H1 (cell line): ENCODE measurements at regions not wholly inside any gene's neighbourhood (a gene's known extent, or its start where the extent isn't known, plus 50 kb on each side); places are given as distances from the start of the nearest gene placed in this dataset.

Experiments used
- CTCF ChIA-PET: fragments of 300-600 bp; sonication (Branson Sonifier 250); formaldehyde crosslinking; loops from one replicate; lab custom pipeline; 2021; ENCODE audit not compliant: partially characterized antibody; lab: Charles Lee
- POLR2A ChIA-PET: fragments of 300-600 bp; sonication (Branson Sonifier 250); formaldehyde crosslinking; loops from one replicate; lab custom pipeline; 2021; ENCODE audit warnings: inconsistent platforms; ENCODE audit not compliant: partially characterized antibody; lab: Charles Lee
- DNase-seq, 2 experiments: peaks; one replicate each; pipeline versions ENCODE4 v3.0.0 to v3.0.0-alpha.2; 2010 to 2022; ENCODE audit warnings: low spot score in 2 of 2, low read depth in 1 of 2, mixed read lengths in 1 of 2
- FAIRE-seq: peaks from 2 replicates; lab custom pipeline; 2011; peaks lifted over from hg19 to GRCh38; lab: Jason Lieb, UNC
- H2AFZ ChIP-seq: 2 replicates; pipeline ENCODE4 v1.8.1; 2012; ENCODE audit warnings: low read length, inconsistent platforms
- H2AK5ac ChIP-seq: 2 replicates; pipeline ENCODE4 v1.6.1; 2013; ENCODE audit warnings: low read depth, low read length
- H2BK120ac ChIP-seq: replicated peaks from 2 replicates; pipeline ENCODE3; 2013; ENCODE audit warnings: low read depth, low read length, inconsistent platforms
- H2BK12ac ChIP-seq: 2 replicates; pipeline ENCODE4 v1.6.1; 2013; ENCODE audit warnings: low read depth, low read length
- H2BK15ac ChIP-seq: 2 replicates; pipeline ENCODE4 v1.6.1; 2013; ENCODE audit warnings: low read length
- H2BK20ac ChIP-seq: 2 replicates; pipeline ENCODE4 v1.6.1; 2013; ENCODE audit warnings: low read length
- H2BK5ac ChIP-seq: 2 replicates; pipeline ENCODE4 v1.6.1; 2013; ENCODE audit warnings: low read depth, low read length
- H3K14ac ChIP-seq: 2 replicates; pipeline ENCODE4 v1.6.1; 2013; ENCODE audit warnings: inconsistent platforms; ENCODE audit not compliant: insufficient read length
- H3K18ac ChIP-seq: 2 replicates; pipeline ENCODE4 v1.6.1; 2013; ENCODE audit warnings: low read length; ENCODE audit errors: extremely low read depth
- H3K23ac ChIP-seq: 2 replicates; pipeline ENCODE4 v1.6.1; 2013; ENCODE audit warnings: inconsistent platforms; ENCODE audit not compliant: insufficient read length
- H3K23me2 ChIP-seq: 2 replicates; pipeline ENCODE4 v1.6.1; 2013; ENCODE audit warnings: low read depth, low read length
- H3K27ac ChIP-seq: 2 replicates; pipeline ENCODE4 v1.6.1; 2011; ENCODE audit warnings: low read depth, low read length, inconsistent platforms
- H3K27me3 ChIP-seq, 4 experiments: replicated peaks in 1 of 4; 1 replicate in 1 of 4; 2 replicates in 3 of 4; pipeline versions ENCODE4 v1.6.1 to v1.8.1; 2011 to 2013; ENCODE audit warnings: low read length in 3 of 4, mild to moderate bottlenecking in 3 of 4, inconsistent platforms in 2 of 4, mixed read lengths in 2 of 4, moderate library complexity in 1 of 4; ENCODE audit not compliant: control insufficient read depth in 3 of 4, insufficient read depth in 3 of 4; ENCODE audit errors: extremely low read depth in 1 of 4
- H3K36me3 ChIP-seq, 4 experiments: 2 replicates each; pipeline versions ENCODE4 v1.6.1 to v1.8.1; 2011 to 2013; ENCODE audit warnings: mild to moderate bottlenecking in 4 of 4, low read length in 3 of 4, moderate library complexity in 2 of 4, control low read depth in 1 of 4, inconsistent platforms in 1 of 4; ENCODE audit not compliant: insufficient read depth in 4 of 4, control insufficient read depth in 2 of 4
- H3K4ac ChIP-seq: replicated peaks from 2 replicates; pipeline ENCODE3; 2013; ENCODE audit warnings: low read length, low read depth, mixed read lengths, inconsistent platforms; ENCODE audit not compliant: insufficient read length
- H3K4me1 ChIP-seq, 4 experiments: replicated peaks in 1 of 4; 1 replicate in 1 of 4; 2 replicates in 3 of 4; pipeline versions ENCODE4 v1.6.1 to v1.8.1; 2011 to 2013; ENCODE audit warnings: low read length in 3 of 4, inconsistent platforms in 2 of 4, mixed read lengths in 1 of 4; ENCODE audit not compliant: insufficient read depth in 4 of 4, control insufficient read depth in 3 of 4
- H3K4me2 ChIP-seq, 2 experiments: 2 replicates each; pipeline versions ENCODE4 v1.6.1 to v1.8.1; 2011 to 2013; ENCODE audit warnings: low read depth in 2 of 2, low read length in 2 of 2, control low read depth in 1 of 2, inconsistent platforms in 1 of 2, mild to moderate bottlenecking in 1 of 2; ENCODE audit not compliant: insufficient read depth in 1 of 2
- H3K4me3 ChIP-seq, 4 experiments: fragments of 200-600, 300-600 bp in 1 of 4; sonication (generic), shearing (Covaris generic), sonication (Bioruptor Twin) in 1 of 4; 2 replicates each; pipeline versions ENCODE4 v1.5.1 to v1.8.1; 2011 to 2016; ENCODE audit warnings: low read length in 4 of 4, low read depth in 3 of 4, control low read depth in 2 of 4, inconsistent platforms in 2 of 4, mild to moderate bottlenecking in 2 of 4, mixed read lengths in 1 of 4, moderate library complexity in 1 of 4; ENCODE audit not compliant: insufficient read depth in 2 of 4; ENCODE audit errors: extremely low read depth in 1 of 4
- H3K56ac ChIP-seq: replicated peaks from 2 replicates; pipeline ENCODE3; 2013; ENCODE audit warnings: low read depth, mild to moderate bottlenecking, mixed read lengths, low read length, inconsistent platforms; ENCODE audit not compliant: insufficient read length
- H3K79me1 ChIP-seq: 2 replicates; pipeline ENCODE4 v1.6.1; 2013; ENCODE audit warnings: low read depth, low read length, control low read depth
- H3K79me2 ChIP-seq, 2 experiments: 2 replicates each; pipeline versions ENCODE4 v1.6.1 to v1.8.1; 2012 to 2013; ENCODE audit warnings: low read length in 2 of 2, mild to moderate bottlenecking in 2 of 2, inconsistent platforms in 1 of 2; ENCODE audit not compliant: insufficient read depth in 2 of 2, control insufficient read depth in 1 of 2
- H3K9ac ChIP-seq, 4 experiments: replicated peaks in 1 of 4; 1 replicate in 1 of 4; 2 replicates in 3 of 4; pipeline versions ENCODE4 v1.6.1 to v1.8.1; 2011 to 2013; ENCODE audit warnings: low read depth in 3 of 4, low read length in 3 of 4, control low read depth in 2 of 4, mild to moderate bottlenecking in 2 of 4, moderate library complexity in 2 of 4, inconsistent platforms in 1 of 4; ENCODE audit errors: extremely low read depth in 1 of 4
- H3K9me3 ChIP-seq, 2 experiments: 2 replicates each; pipeline versions ENCODE4 v1.6.1 to v1.8.1; 2012 to 2013; ENCODE audit warnings: mild to moderate bottlenecking in 2 of 2, moderate library complexity in 2 of 2, control low read depth in 1 of 2, inconsistent platforms in 1 of 2, low read depth in 1 of 2, low read length in 1 of 2, mixed read lengths in 1 of 2; ENCODE audit not compliant: insufficient read depth in 2 of 2
- H4K20me1 ChIP-seq, 2 experiments: replicated peaks in 1 of 2; 2 replicates each; pipeline versions ENCODE3 to v1.8.1; 2011 to 2013; ENCODE audit warnings: inconsistent platforms in 2 of 2, low read length in 2 of 2, mild to moderate bottlenecking in 1 of 2; ENCODE audit not compliant: insufficient read depth in 2 of 2, control insufficient read depth in 1 of 2
- H4K5ac ChIP-seq: 2 replicates; pipeline ENCODE4 v1.6.1; 2013; ENCODE audit warnings: low read length, low read depth, mixed read lengths, inconsistent platforms; ENCODE audit not compliant: insufficient read length
- H4K8ac ChIP-seq: 2 replicates; pipeline ENCODE4 v1.8.0; 2013; ENCODE audit warnings: mild to moderate bottlenecking, moderate library complexity, low read length, inconsistent platforms; ENCODE audit not compliant: insufficient read depth; ENCODE audit errors: extremely low read depth
- H4K91ac ChIP-seq: replicated peaks from 2 replicates; pipeline ENCODE3; 2013; ENCODE audit warnings: low read length, mixed read lengths, inconsistent platforms; ENCODE audit not compliant: insufficient read length
- BACH1 ChIP-seq: IDR thresholded peaks from 2 replicates; pipeline ENCODE4 v1.6.1; 2012; ENCODE audit warnings: low read length, improper control_type of control experiment
- EZH2 ChIP-seq: fragments of 200-600 bp; sonication (generic); IDR thresholded peaks from 2 replicates; pipeline ENCODE4 v1.7.1; 2012; ENCODE audit warnings: low read depth, mild to moderate bottlenecking, moderate library complexity, low read length, inconsistent platforms; ENCODE audit not compliant: severe bottlenecking
- RFX5 ChIP-seq: IDR thresholded peaks from 2 replicates; pipeline ENCODE4 v1.6.1; 2011; ENCODE audit warnings: low read depth, low read length, improper control_type of control experiment, borderline replicate concordance
- SIN3A ChIP-seq, 2 experiments: IDR thresholded peaks in 1 of 2; conservative IDR thresholded peaks in 1 of 2; 2 replicates each; pipeline ENCODE4 v1.6.1; 2011 to 2012; ENCODE audit warnings: low read length in 2 of 2, improper control_type of control experiment in 1 of 2, low read depth in 1 of 2, mild to moderate bottlenecking in 1 of 2
- SP1 ChIP-seq: IDR thresholded peaks from 2 replicates; pipeline ENCODE4 v1.6.1; 2011; ENCODE audit warnings: low read depth, low read length
- WGBS, 2 experiments: shearing (Covaris generic) in 1 of 2; methylation state at CpG; one replicate each; pipeline versions ENCODE4 v1.1.6 to v1.1.7; 2013 to 2015; ENCODE audit warnings: low lambda C conversion rate in 2 of 2, mixed read lengths in 2 of 2, inconsistent platforms in 1 of 2, low coverage in 1 of 2, missing lambda C conversion rate in 1 of 2; ENCODE audit not compliant: insufficient replicate concordance in 2 of 2, insufficient coverage in 1 of 2, insufficient read length in 1 of 2; ENCODE audit errors: extremely low coverage in 1 of 2, missing lambda C conversion rate in 1 of 2; 5-methylcytosine and 5-hydroxymethylcytosine counted together

DNA sequence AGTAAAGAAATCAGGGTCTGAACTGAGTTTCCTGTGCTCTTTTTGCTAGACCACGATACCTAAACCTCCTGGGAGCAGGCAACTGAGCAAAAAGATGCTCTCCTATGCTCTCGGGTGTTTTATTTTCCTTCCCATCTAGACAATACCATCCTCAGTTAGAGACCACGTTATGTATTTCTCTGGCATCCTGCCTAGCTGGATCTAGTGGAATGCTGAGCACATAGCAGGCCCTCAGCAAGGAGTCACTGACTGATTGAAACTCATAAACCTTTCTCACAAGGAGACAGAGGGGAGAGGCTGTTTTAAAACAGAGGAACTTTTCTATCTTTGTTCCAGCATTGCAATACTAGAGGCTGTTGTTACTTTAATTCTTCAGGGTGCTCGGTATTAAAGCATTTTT lies 168.0 kb downstream of the CYYR1 start:
- Histone ChIP-seq H2BK15ac (no peak overlapping the region), H3K23me2 (no peaks in the 10 kb centered on the region), H3K79me1 (no peaks in the 10 kb centered on the region), H4K91ac (no peak overlapping the region), H3K18ac (no peak overlapping the region), H3K23ac (no peak overlapping the region), H3K36me3 (no peaks in the 10 kb centered on the region), H2BK5ac (no peak overlapping the region), H3K14ac (no peak overlapping the region), H3K27me3 (no peaks in the 10 kb centered on the region; a peak in 1 of 7 replicates), H2AFZ (no peak overlapping the region), H3K9ac (no peak overlapping the region), H2BK120ac (no peak overlapping the region), H2BK12ac (no peak overlapping the region), H4K5ac (no peak overlapping the region), H3K56ac (no peak overlapping the region), H3K4me3 (no peak overlapping the region), H3K4ac (no peak overlapping the region), H4K8ac (no peak overlapping the region), H2AK5ac (no peak overlapping the region), H4K20me1 (no peaks in the 10 kb centered on the region), H3K4me2 (no peak overlapping the region), H2BK20ac (no peak overlapping the region), H3K27ac (no peak overlapping the region), H3K4me1 (peaks cover 0 to 2% (median under 1%) of the 10 kb centered on the region in 4 experiments; a peak in 2 of 7 replicates), H3K9me3 (no peaks in the 10 kb centered on the region), H3K79me2 (no peaks in the 10 kb centered on the region)
- ChIA-PET CTCF (interaction anchor here (0.7 to 1.3 kb wide), 3 partner anchors 19 to 313 kb away, joined by 4 read pairs; no protein-coding TSS in a partner anchor), POLR2A (interaction anchor here (0.5 kb wide), 1 partner anchor 22 kb away, joined by 3 read pairs; no protein-coding TSS in a partner anchor)
- FAIRE-seq: no peak
- WGBS, 2 experiments: 80% methylated on average over 4 of the region's 4 CpGs; no CpG with 5 or more reads in 1 of the 2 experiments
- DNase-seq: no peak
- TF ChIP-seq EZH2 (no peak), BACH1 (no peak), RFX5 (no peak), SIN3A (conservative IDR thresholded peaks at IDR 0.05 in 1 of 2, IDR thresholded peaks at IDR 0.05 in 1 of 2; ENCODE audit: low read depth in 1 of 2, low read length in 2 of 2) (no peak), SP1 (no peak)
